ENCODE measurements at regions not wholly inside any gene's neighbourhood (a gene's known extent, or its start where the extent isn't known, plus 50 kb on each side); places are given as distances from the start of the nearest gene placed in this dataset.

GRCh38 chr5:129382921-129383672 is 77.0 kb upstream of the ADAMTS19 start:
- Histone ChIP-seq H2AFZ (ENCODE audit: low read depth, low read length) (no peak overlapping the region), H3K4me3 (ENCODE audit: low read length) (no peak overlapping the region), H4K20me1 (ENCODE audit: insufficient read depth) (no peaks in the 10 kb centered on the region), H3K9me2 (ENCODE audit: insufficient read depth, low read length) (no peaks in the 10 kb centered on the region), H3F3A (ENCODE audit: insufficient read depth, low read length, poor library complexity, severe bottlenecking) (no peaks in the 10 kb centered on the region), H3K27ac (ENCODE audit: low read length) (no peak overlapping the region), H3K36me3 (ENCODE audit: insufficient read depth, low read length) (no peaks in the 10 kb centered on the region), H3K27me3 (ENCODE audit: insufficient read depth, low read depth, low read length) (no peaks in the 10 kb centered on the region), H3K9me3 (ENCODE audit: low read length) (no peaks in the 10 kb centered on the region), H3K9ac (ENCODE audit: low read length) (no peak overlapping the region), H3K79me2 (replicated peaks; ENCODE audit: insufficient read depth, low read length) (no peaks in the 10 kb centered on the region), H3K4me2 (ENCODE audit: low read length) (no peak overlapping the region)
- no peak for TF ChIP-seq RAD21 (conservative IDR thresholded peaks at IDR 0.05)
- no peak for TF ChIP-seq REST (IDR thresholded peaks at IDR 0.05; ENCODE audit: borderline replicate concordance)
- no peak for TF ChIP-seq MXI1 (conservative IDR thresholded peaks at IDR 0.05; ENCODE audit: poor library complexity, severe bottlenecking)
- no peak for TF ChIP-seq CTCF (IDR thresholded peaks at IDR 0.05; ENCODE audit: poor library complexity, severe bottlenecking)
- TF ChIP-seq EP300 (conservative IDR thresholded peaks at IDR 0.05; ENCODE audit: poor library complexity, severe bottlenecking) = no peak
- TF ChIP-seq POLR2AphosphoS5 (IDR thresholded peaks at IDR 0.05) = no peak
- no peak for TF ChIP-seq TAF1 (IDR thresholded peaks at IDR 0.05; ENCODE audit: low read depth)
- no peak for TF ChIP-seq EZH2 (IDR thresholded peaks at IDR 0.05; ENCODE audit: borderline replicate concordance, insufficient read depth, low read length, poor library complexity, severe bottlenecking)
- TF ChIP-seq SMC3 (conservative IDR thresholded peaks at IDR 0.05; ENCODE audit: poor library complexity) = no peak

GRCh38 chr5:129384193-129384592 is 75.9 kb upstream of the ADAMTS19 start:
- H3K27ac ChIP-seq (ENCODE audit: low read length) = no peak overlapping the region

More at GRCh38 chr5:129384193-129384592, 75.9 kb upstream of the ADAMTS19 start:
- no peak overlapping the region for H3K4me2 ChIP-seq (ENCODE audit: low read length)
- H2AFZ ChIP-seq (ENCODE audit: low read depth, low read length) = no peak overlapping the region
- H3K36me3 ChIP-seq (ENCODE audit: insufficient read depth, low read length) = no peaks in the 10 kb centered on the region
- H3K9me3 ChIP-seq (ENCODE audit: low read length) = no peaks in the 10 kb centered on the region
- no peaks in the 10 kb centered on the region for H4K20me1 ChIP-seq (ENCODE audit: insufficient read depth)
- H3K9ac ChIP-seq (ENCODE audit: low read length) = no peak overlapping the region
- no peaks in the 10 kb centered on the region for H3K9me2 ChIP-seq (ENCODE audit: insufficient read depth, low read length)
- TF ChIP-seq EZH2 (IDR thresholded peaks at IDR 0.05; ENCODE audit: borderline replicate concordance, insufficient read depth, low read length, poor library complexity, severe bottlenecking) (no peak), POLR2AphosphoS5 (IDR thresholded peaks at IDR 0.05) (no peak), SMC3 (conservative IDR thresholded peaks at IDR 0.05; ENCODE audit: poor library complexity) (no peak), REST (IDR thresholded peaks at IDR 0.05; ENCODE audit: borderline replicate concordance) (no peak), EP300 (conservative IDR thresholded peaks at IDR 0.05; ENCODE audit: poor library complexity, severe bottlenecking) (no peak), MXI1 (conservative IDR thresholded peaks at IDR 0.05; ENCODE audit: poor library complexity, severe bottlenecking) (no peak), RAD21 (conservative IDR thresholded peaks at IDR 0.05) (no peak), CTCF (IDR thresholded peaks at IDR 0.05; ENCODE audit: poor library complexity, severe bottlenecking) (no peak)
- H3K27me3 ChIP-seq (ENCODE audit: insufficient read depth, low read depth, low read length) = no peaks in the 10 kb centered on the region
- H3K4me3 ChIP-seq (ENCODE audit: low read length) = no peak overlapping the region
- no peaks in the 10 kb centered on the region for H3F3A ChIP-seq (ENCODE audit: insufficient read depth, low read length, poor library complexity, severe bottlenecking)
- H3K79me2 ChIP-seq (replicated peaks; ENCODE audit: insufficient read depth, low read length) = no peaks in the 10 kb centered on the region
